ENCODE measurements at regions not wholly inside any gene's neighbourhood (a gene's known extent, or its start where the extent isn't known, plus 50 kb on each side); places are given as distances from the start of the nearest gene placed in this dataset.

DNA sequence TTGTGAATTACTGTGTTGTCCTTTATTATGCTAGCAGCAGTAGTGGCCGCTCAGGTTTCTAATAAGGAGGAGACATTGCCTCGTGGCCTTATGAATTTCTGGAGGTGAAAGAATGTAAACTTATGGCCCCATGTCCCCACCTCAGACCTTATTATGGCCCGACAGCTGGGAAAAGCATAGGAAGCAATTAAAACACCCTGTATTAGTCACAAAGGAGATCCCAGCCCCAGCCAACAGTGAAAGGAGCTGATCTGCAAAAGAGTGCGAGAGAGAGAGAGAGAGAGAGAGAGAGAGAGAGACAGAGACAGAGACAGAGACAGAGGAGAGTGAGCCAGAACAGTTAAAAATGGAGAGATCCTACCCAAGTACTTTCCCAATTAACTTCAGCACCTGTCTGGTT lies 269.3 kb downstream of the DMRT2 start:
- Histone ChIP-seq H3K27ac (no peak overlapping the region), H3K4me1 (no peaks in the 10 kb centered on the region), H3K9me3 (no peaks in the 10 kb centered on the region), H3K4me3 (no peak overlapping the region), H3K36me3 (no peaks in the 10 kb centered on the region), H3K27me3 (no peaks in the 10 kb centered on the region)
- WGBS, 2 donors, result 60 to 72% methylated on average over 4 of the region's 4 CpGs
- DNase-seq (no peak), ATAC-seq (ENCODE audit: low FRiP score in 2 of 2) (no peak)
- TF ChIP-seq EP300 (IDR thresholded peaks at IDR 0.05) (no peak), POLR2AphosphoS5 (IDR thresholded peaks at IDR 0.05) (no peak), POLR2A (IDR thresholded peaks at IDR 0.05) (no peak)
- TF ChIP-seq, protein P1, sequence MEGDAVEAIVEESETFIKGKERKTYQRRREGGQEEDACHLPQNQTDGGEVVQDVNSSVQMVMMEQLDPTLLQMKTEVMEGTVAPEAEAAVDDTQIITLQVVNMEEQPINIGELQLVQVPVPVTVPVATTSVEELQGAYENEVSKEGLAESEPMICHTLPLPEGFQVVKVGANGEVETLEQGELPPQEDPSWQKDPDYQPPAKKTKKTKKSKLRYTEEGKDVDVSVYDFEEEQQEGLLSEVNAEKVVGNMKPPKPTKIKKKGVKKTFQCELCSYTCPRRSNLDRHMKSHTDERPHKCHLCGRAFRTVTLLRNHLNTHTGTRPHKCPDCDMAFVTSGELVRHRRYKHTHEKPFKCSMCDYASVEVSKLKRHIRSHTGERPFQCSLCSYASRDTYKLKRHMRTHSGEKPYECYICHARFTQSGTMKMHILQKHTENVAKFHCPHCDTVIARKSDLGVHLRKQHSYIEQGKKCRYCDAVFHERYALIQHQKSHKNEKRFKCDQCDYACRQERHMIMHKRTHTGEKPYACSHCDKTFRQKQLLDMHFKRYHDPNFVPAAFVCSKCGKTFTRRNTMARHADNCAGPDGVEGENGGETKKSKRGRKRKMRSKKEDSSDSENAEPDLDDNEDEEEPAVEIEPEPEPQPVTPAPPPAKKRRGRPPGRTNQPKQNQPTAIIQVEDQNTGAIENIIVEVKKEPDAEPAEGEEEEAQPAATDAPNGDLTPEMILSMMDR (IDR thresholded peaks at IDR 0.05), result no peak

DNA sequence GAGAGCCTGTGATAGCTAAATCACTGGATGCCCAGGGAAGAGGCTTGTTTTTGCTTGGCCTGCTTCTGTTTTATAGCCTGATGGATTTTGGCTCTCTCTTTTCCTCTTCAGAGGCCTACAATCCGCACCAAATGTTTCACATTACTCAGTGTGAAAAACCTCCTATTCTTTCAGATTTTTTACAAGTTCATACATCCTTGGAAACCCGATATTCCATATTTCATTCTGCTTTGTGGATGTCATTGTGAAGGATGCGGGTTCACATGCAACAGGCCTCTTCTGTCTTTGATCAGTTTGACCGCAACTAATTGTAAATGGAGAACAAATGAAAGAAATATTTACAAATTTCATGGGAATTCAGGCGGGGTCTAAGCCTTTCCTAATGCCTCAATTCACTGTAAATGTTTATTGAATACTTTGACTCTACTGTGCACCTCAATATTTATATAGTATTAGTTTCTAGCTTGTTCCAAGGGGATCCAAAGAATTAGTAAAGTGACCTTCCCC lies 269.9 kb downstream of the DMRT2 start:
- H3K27me3 ChIP-seq, result no peaks in the 10 kb centered on the region
- no peak overlapping the region for H3K27ac ChIP-seq
- no peaks in the 10 kb centered on the region for H3K4me1 ChIP-seq
- H3K9me3 ChIP-seq, result no peaks in the 10 kb centered on the region
- H3K36me3 ChIP-seq, result no peaks in the 10 kb centered on the region
- WGBS, 2 donors, result 81 to 83% methylated on average over 5 of the region's 5 CpGs
- DNase-seq (no peak), ATAC-seq (ENCODE audit: low FRiP score in 2 of 2) (no peak)
- no peak for TF ChIP-seq EP300 (IDR thresholded peaks at IDR 0.05)
- TF ChIP-seq, protein P1 (IDR thresholded peaks at IDR 0.05), result no peak
- TF ChIP-seq POLR2AphosphoS5 (IDR thresholded peaks at IDR 0.05), result no peak
- no peak for TF ChIP-seq POLR2A (IDR thresholded peaks at IDR 0.05)
- no peak overlapping the region for H3K4me3 ChIP-seq

GRCh38 chr9:1320607-1321195 lies 270.5 kb downstream of the DMRT2 start:
- Histone ChIP-seq H3K36me3 (no peaks in the 10 kb centered on the region), H3K27ac (no peak overlapping the region), H3K9me3 (no peaks in the 10 kb centered on the region), H3K4me1 (no peaks in the 10 kb centered on the region), H3K4me3 (no peak overlapping the region), H3K27me3 (no peaks in the 10 kb centered on the region)
- DNase-seq (no peak), ATAC-seq (ENCODE audit: low FRiP score in 2 of 2) (peak in 1 of 2 donors; percentile 62)
- WGBS, 2 donors, result 37 to 44% methylated on average over 6 to 7 of the region's 7 CpGs
- TF ChIP-seq POLR2AphosphoS5 (IDR thresholded peaks at IDR 0.05) (no peak), EP300 (IDR thresholded peaks at IDR 0.05) (no peak), POLR2A (IDR thresholded peaks at IDR 0.05) (no peak)
- TF ChIP-seq, protein P1 (IDR thresholded peaks at IDR 0.05), result no peak

DNA sequence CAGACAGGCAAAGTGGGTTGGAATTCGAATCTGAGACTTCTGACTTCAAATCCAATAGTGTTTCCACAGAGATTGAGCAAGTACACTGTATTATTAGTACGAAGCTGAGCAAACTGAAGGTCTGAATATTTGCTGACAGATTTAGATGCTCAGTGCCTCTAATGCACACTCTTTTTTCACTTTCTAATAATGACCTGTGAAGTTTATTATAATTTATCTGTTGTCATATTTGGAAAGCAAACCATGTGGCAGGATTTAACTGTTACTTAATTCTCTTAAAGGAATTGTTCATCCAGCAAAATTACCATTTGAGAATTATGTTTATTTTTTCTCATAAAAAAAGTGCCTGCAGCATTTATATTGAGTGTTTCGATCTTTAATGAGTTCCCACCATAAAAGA lies 277.3 kb downstream of the DMRT2 start:
- no peaks in the 10 kb centered on the region for H3K4me1 ChIP-seq
- WGBS, 2 donors, result 49 to 76% methylated on average over 3 of the region's 3 CpGs
- TF ChIP-seq POLR2A (IDR thresholded peaks at IDR 0.05) (no peak), EP300 (IDR thresholded peaks at IDR 0.05) (no peak), POLR2AphosphoS5 (IDR thresholded peaks at IDR 0.05) (no peak)
- TF ChIP-seq, protein P1 (IDR thresholded peaks at IDR 0.05), result no peak
- H3K36me3 ChIP-seq, result no peaks in the 10 kb centered on the region
- no peak overlapping the region for H3K27ac ChIP-seq
- no peaks in the 10 kb centered on the region for H3K9me3 ChIP-seq
- no peak overlapping the region for H3K4me3 ChIP-seq
- no peak for ATAC-seq (ENCODE audit: low FRiP score in 2 of 2)
- no peaks in the 10 kb centered on the region for H3K27me3 ChIP-seq
- DNase-seq, result no peak

DNA sequence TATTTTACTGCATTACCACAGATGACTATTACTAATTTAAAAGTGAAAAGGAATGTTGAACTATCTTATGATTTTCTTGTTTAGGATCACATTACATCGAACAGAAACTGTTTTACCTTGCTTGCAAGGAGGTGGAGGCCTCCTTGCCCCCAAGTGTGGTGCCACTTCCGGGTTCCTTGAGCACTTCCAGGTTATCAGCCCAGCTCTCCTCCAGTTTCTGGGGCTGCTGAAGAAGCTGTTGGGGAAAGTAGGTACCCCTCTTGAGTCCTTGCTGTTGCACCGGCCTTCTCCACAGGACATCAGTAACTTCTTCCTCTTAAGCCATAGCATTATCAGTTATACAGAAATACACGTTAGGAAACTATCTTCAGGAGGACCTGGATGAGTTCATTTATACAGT lies 278.2 kb downstream of the DMRT2 start:
- Histone ChIP-seq H3K27me3 (no peaks in the 10 kb centered on the region), H3K9me3 (no peaks in the 10 kb centered on the region), H3K4me3 (no peak overlapping the region), H3K4me1 (no peaks in the 10 kb centered on the region), H3K36me3 (no peaks in the 10 kb centered on the region), H3K27ac (no peak overlapping the region)
- WGBS, 2 donors, result 79 to 86% methylated on average over 4 of the region's 4 CpGs
- DNase-seq (no peak), ATAC-seq (ENCODE audit: low FRiP score in 2 of 2) (no peak)
- TF ChIP-seq EP300 (IDR thresholded peaks at IDR 0.05) (no peak), POLR2A (IDR thresholded peaks at IDR 0.05) (no peak), POLR2AphosphoS5 (IDR thresholded peaks at IDR 0.05) (no peak)
- TF ChIP-seq, protein P1 (IDR thresholded peaks at IDR 0.05), result no peak
